Activated T-cell treated with anti-CD3 and anti-CD28 coated beads, Interleukin-2, amount 50 U/mL, for 24 hours (primary cell): ENCODE measurements at regions not wholly inside any gene's neighbourhood (a gene's known extent, or its start where the extent isn't known, plus 50 kb on each side); places are given as distances from the start of the nearest gene placed in this dataset.

ENCODE experiments used
- DNase-seq: peaks from one replicate; pipeline ENCODE4 v3.0.0-alpha.2; 2020
- H3K27ac Mint-ChIP-seq: 2 replicates; pipeline ENCODE4 v1.8.0; 2020; ENCODE audit warnings: mild to moderate bottlenecking, mixed read lengths
- H3K27me3 Mint-ChIP-seq: 2 replicates; pipeline ENCODE4 v1.8.0; 2020; ENCODE audit warnings: mixed read lengths
- H3K36me3 Mint-ChIP-seq: 2 replicates; pipeline ENCODE4 v1.8.0; 2020; ENCODE audit warnings: low read depth, mixed read lengths
- H3K4me1 Mint-ChIP-seq: 2 replicates; pipeline ENCODE4 v1.8.0; 2020; ENCODE audit warnings: low read depth, mixed read lengths
- H3K4me3 Mint-ChIP-seq: 2 replicates; pipeline ENCODE4 v1.8.0; 2020; ENCODE audit warnings: mild to moderate bottlenecking, moderate library complexity, mixed read lengths
- H3K9me3 Mint-ChIP-seq: 2 replicates; pipeline ENCODE4 v1.8.0; 2020; ENCODE audit warnings: mixed read lengths

DNA sequence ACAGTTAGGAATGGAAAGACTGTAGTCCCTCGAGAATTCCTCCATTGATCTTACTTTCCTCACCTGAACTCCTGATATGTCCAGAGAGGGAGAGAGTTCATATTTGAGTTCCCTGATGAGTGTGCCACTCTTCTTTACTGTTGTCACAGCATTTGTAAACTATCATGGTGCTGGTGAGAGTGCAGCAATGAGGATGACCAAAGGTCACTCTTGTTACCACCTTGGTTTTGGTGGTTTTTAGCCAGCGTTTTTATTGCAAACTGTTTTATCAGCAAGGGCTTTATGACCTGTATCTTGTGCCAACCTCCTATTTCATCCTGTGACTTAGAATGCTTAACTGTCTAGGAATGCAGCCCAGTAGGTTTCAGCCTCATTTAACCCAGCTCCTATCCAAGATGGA lies 1062.5 kb downstream of the BCL11A start:
- no peaks in the 10 kb centered on the region for H3K27me3 Mint-ChIP-seq
- H3K36me3 Mint-ChIP-seq: no peaks in the 10 kb centered on the region
- H3K4me1 Mint-ChIP-seq: no peaks in the 10 kb centered on the region
- no peak overlapping the region for H3K27ac Mint-ChIP-seq
- peaks cover 5% of the 10 kb centered on the region for H3K9me3 Mint-ChIP-seq
- H3K4me3 Mint-ChIP-seq: no peak overlapping the region
- DNase-seq: no peak

DNA sequence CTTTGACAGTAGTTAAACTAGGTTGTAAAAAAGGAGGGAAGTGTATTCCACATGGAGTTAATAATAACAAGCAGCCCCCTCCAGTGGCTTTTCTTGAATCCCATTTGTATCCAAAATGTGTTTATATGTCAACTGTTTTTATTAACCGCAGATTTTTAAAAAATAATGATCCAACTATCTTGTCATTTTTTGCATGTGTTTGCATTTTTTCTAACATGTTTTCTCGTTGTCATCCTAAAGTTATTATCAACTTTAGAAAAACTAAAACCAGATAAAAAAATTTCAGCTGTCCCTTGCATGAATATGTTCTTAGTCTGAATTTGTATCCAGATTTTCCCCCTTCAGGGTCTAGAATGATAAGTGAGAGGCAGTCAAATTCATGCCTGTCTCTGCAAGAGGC lies 1063.3 kb downstream of the BCL11A start:
- no peak for DNase-seq
- Mint-ChIP-seq H3K4me3 (no peak overlapping the region), H3K36me3 (no peaks in the 10 kb centered on the region), H3K4me1 (no peaks in the 10 kb centered on the region), H3K27ac (no peak overlapping the region), H3K27me3 (no peaks in the 10 kb centered on the region), H3K9me3 (no peaks in the 10 kb centered on the region)

DNA sequence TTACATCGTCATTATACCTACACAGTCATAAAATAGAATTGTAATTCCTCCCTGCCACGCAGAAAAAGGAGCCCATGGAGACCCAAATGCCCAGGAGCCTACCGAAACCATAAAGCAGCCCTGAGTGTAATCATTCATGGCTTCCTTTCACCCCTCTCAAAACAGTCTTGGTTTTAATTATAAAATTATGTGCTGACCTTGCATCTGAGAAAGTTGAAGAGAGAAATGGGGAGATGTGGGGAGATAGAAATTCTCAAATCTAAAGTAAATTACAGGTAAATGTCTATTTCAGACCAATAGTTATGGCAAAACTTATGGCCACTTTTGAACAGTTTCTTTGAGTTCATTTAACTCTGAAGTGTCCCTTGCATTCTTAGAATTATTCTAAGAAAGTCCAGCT lies 1068.8 kb downstream of the BCL11A start:
- Mint-ChIP-seq H3K4me3 (no peak overlapping the region), H3K27ac (no peak overlapping the region)
- no peak for DNase-seq

DNA sequence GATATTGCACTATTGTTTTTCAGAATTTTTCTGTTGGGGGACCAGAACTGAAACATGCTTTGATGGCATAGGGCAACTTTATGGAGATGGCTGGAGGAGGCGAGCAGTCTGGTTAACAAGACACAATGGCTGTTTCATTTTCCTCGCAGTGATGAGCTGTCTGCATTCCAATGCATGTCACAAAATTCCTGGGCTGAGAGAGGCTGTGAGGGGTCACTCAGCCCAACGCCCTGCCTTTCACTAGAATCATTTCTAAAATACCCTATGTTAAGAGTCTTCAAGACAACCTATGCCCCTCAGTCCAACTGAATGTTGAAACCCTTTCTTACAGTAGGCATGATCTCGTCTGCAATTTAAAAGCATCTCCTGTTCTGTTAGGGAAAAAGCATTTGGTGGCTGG lies 1090.0 kb downstream of the BCL11A start:
- Mint-ChIP-seq H3K36me3 (no peaks in the 10 kb centered on the region), H3K4me3 (no peak overlapping the region), H3K27ac (no peak overlapping the region), H3K4me1 (peaks cover 2% of the 10 kb centered on the region), H3K27me3 (no peaks in the 10 kb centered on the region), H3K9me3 (no peaks in the 10 kb centered on the region)
- DNase-seq: no peak

More for the DNA sequence above, 1068.8 kb downstream of the BCL11A start:
- H3K9me3 Mint-ChIP-seq: no peaks in the 10 kb centered on the region
- no peaks in the 10 kb centered on the region for H3K27me3 Mint-ChIP-seq
- no peaks in the 10 kb centered on the region for H3K36me3 Mint-ChIP-seq
- no peaks in the 10 kb centered on the region for H3K4me1 Mint-ChIP-seq

DNA sequence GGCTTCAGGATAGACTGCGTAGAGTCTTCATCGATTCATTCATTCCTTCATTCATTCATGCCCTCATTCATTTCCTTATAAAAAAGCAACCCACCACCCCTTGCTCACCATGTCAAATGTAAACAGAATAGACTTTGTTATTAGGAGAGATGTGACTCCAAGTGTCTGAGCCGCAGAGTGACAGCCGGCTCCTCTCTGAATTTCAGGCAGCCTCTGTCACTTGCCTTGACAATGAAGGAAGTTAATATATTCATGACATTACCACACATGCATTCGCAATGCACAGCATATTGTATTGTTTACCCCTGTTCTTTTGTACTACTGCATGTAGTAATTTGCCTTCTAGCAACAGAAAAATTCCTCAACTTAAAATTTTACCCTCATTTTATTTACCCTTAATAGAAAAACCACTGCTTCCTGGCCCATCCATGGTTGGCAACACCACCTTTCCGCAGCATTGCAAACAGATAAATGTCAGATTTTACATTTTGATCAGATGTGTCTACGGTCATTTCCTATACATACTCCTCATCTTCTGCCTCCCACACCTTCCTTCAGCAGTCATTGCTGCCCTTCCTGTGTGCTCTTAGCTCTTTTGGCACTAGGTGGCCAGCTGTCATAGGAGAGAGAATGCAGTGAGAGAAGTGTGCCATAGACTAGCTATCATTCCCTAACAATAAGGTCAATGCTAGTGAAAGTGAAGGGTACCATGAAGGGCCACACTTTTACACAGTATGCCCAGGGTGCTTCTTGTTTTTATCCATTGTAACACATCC lies 1090.8 kb downstream of the BCL11A start:
- H3K9me3 Mint-ChIP-seq: no peaks in the 10 kb centered on the region
- H3K4me3 Mint-ChIP-seq: no peak overlapping the region
- H3K27ac Mint-ChIP-seq: no peak overlapping the region
- H3K36me3 Mint-ChIP-seq: no peaks in the 10 kb centered on the region
- H3K4me1 Mint-ChIP-seq: peaks cover 2% of the 10 kb centered on the region
- no peaks in the 10 kb centered on the region for H3K27me3 Mint-ChIP-seq
- DNase-seq: no peak

DNA sequence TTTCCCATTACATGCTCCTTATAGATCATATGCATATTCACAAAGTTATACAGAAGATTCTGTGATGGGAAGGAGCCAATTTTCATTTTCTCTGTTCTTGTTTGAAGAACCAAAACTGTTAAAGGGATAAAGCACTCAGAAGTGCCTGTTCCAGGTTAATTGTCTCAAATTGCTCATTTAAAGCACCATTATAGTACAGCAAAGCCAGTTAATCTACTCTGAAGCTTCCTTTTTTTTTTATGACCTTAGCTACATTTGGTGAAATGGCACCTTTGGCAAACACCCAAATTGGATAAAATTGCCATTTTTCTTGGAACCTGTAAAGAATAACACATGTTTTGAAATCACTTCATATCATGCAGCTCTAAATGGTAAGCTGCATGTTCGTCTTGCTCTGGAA lies 1092.3 kb downstream of the BCL11A start:
- H3K4me1 Mint-ChIP-seq: peaks cover 2% of the 10 kb centered on the region
- H3K27ac Mint-ChIP-seq: no peak overlapping the region
- H3K4me3 Mint-ChIP-seq: no peak overlapping the region
- no peak for DNase-seq
- H3K36me3 Mint-ChIP-seq: no peaks in the 10 kb centered on the region
- H3K27me3 Mint-ChIP-seq: no peaks in the 10 kb centered on the region
- H3K9me3 Mint-ChIP-seq: no peaks in the 10 kb centered on the region

DNA sequence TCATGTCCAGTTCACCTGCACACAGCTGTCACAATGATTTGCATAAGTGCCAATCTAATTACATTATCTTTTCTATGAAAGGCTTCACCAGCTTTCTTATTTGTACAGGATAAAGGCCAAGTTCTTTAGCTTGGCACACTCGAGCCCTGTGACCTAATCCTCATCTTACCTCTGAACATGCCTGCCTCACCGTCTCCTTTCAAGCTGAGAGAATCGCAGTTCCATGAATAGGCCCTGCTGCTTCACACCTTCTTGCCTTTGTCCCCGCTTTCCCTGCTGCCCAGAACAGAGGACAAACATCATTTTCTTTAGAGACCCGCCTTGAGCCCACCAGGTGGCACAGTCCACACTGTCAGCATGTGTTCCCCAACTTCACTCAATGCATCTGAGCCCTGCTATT lies 1094.7 kb downstream of the BCL11A start:
- no peaks in the 10 kb centered on the region for H3K36me3 Mint-ChIP-seq
- H3K27me3 Mint-ChIP-seq: no peaks in the 10 kb centered on the region
- DNase-seq: no peak
- H3K27ac Mint-ChIP-seq: no peak overlapping the region
- no peak overlapping the region for H3K4me3 Mint-ChIP-seq
- H3K4me1 Mint-ChIP-seq: peaks cover 2% of the 10 kb centered on the region
- no peaks in the 10 kb centered on the region for H3K9me3 Mint-ChIP-seq

DNA sequence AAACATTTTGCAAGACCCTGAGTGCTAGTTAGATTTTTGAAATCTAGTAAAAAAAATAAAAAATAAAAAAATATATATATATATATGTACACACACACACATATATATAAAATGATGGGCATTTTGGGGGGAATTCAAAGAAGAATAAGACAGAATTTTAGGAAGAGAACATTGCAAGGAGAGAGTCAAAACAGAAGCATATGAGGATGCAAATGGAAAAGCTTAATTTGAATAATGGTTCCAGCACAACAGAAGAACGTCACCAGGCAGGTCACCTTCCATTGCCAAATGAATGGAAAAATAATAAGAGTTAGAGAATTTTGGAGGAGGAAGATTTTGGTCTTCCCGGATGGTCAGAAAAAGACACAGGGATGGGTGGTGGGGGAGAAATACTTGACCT lies 1097.2 kb downstream of the BCL11A start:
- H3K9me3 Mint-ChIP-seq: no peaks in the 10 kb centered on the region
- H3K27me3 Mint-ChIP-seq: no peaks in the 10 kb centered on the region
- DNase-seq: no peak
- H3K4me1 Mint-ChIP-seq: no peaks in the 10 kb centered on the region
- H3K27ac Mint-ChIP-seq: no peak overlapping the region
- H3K36me3 Mint-ChIP-seq: no peaks in the 10 kb centered on the region
- H3K4me3 Mint-ChIP-seq: no peak overlapping the region

DNA sequence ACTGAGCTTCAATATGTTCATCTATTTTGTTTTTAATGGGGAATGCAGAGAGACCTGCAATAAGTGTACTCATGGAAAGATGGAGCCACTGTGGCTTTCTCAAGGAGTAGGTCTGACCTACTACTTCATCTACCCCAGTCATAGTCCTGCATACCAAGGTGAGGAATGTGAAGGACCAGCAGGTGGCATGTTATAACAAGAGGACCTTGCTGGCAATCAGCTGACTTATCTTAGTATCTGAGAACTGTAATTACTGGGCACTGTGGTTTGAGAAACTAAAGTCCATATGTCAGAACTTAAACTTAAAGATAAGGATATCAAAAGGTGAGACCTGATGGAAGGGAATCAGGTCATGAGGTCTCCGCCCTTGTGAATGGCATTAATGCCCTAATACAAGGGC lies 1104.2 kb downstream of the BCL11A start:
- Mint-ChIP-seq H3K9me3 (no peaks in the 10 kb centered on the region), H3K27me3 (no peaks in the 10 kb centered on the region), H3K27ac (no peak overlapping the region), H3K4me3 (no peak overlapping the region), H3K36me3 (no peaks in the 10 kb centered on the region), H3K4me1 (no peaks in the 10 kb centered on the region)
- no peak for DNase-seq

DNA sequence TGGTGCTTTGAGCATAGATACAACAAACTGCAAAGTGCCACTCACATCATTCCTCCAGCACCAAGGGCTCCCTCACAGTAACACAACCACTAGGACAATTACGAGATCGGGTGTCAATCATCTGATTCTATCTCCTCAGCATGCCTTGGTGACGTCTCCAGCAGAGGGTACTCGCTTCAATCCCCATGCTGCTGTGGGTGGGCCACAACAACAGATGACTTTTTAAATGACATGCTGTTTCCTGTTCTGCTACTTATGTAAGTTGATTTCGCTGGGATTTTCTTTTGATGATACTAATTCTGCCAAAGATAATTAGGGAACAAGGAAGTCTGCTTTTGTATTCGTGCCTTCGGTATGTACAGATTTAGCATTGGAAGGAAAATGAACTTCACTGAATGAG lies 1113.0 kb downstream of the BCL11A start:
- no peaks in the 10 kb centered on the region for H3K27me3 Mint-ChIP-seq
- no peaks in the 10 kb centered on the region for H3K36me3 Mint-ChIP-seq

DNA sequence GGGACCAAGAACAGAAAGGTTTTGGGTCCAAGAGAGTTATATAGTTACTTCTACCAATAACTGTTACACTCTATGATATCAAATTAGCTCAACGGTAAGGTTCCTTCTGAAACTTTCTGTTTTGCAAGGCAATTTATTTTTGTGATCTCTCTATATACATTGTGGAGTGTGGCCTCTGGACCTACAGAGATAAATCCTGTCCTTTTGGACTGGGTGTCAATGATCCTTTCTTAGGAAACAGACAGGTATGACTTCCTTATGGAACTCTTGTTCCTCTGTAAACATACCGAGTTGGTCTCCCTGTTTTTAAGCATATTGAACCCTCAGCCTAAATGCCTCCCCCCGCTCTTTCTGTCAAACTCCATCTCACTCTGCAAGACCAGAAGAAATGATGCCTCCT lies 1117.8 kb downstream of the BCL11A start:
- Mint-ChIP-seq H3K36me3 (no peaks in the 10 kb centered on the region), H3K27me3 (no peaks in the 10 kb centered on the region), H3K4me3 (no peak overlapping the region), H3K4me1 (no peaks in the 10 kb centered on the region), H3K27ac (no peak overlapping the region), H3K9me3 (peaks cover 9% of the 10 kb centered on the region)
- no peak for DNase-seq

More for the DNA sequence above, 1113.0 kb downstream of the BCL11A start:
- no peak for DNase-seq
- H3K9me3 Mint-ChIP-seq: no peaks in the 10 kb centered on the region
- H3K4me3 Mint-ChIP-seq: no peak overlapping the region
- no peaks in the 10 kb centered on the region for H3K4me1 Mint-ChIP-seq
- no peak overlapping the region for H3K27ac Mint-ChIP-seq

DNA sequence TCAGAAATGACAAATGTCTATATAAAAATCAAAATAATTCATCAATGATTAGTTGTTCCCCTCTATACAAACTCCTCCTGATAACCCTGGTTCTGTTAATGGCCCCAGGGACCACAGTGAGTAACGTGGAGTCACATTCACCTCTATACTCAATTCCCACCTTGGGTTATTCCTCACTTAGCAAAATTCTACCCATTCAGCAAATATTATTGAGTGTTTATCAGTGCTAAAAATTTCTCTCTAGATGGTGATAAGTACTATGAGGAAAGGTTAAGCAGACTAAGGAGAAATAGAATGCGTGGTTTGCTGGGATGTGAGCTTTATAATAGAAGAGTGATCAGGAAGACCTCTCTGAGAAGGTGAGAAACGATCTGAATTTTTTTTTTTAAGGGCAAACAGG lies 1124.5 kb downstream of the BCL11A start:
- no peaks in the 10 kb centered on the region for H3K27me3 Mint-ChIP-seq
- no peak overlapping the region for H3K27ac Mint-ChIP-seq
- no peaks in the 10 kb centered on the region for H3K4me1 Mint-ChIP-seq
- H3K36me3 Mint-ChIP-seq: no peaks in the 10 kb centered on the region
- peaks cover 13% of the 10 kb centered on the region for H3K9me3 Mint-ChIP-seq
- no peak for DNase-seq
- H3K4me3 Mint-ChIP-seq: no peak overlapping the region

DNA sequence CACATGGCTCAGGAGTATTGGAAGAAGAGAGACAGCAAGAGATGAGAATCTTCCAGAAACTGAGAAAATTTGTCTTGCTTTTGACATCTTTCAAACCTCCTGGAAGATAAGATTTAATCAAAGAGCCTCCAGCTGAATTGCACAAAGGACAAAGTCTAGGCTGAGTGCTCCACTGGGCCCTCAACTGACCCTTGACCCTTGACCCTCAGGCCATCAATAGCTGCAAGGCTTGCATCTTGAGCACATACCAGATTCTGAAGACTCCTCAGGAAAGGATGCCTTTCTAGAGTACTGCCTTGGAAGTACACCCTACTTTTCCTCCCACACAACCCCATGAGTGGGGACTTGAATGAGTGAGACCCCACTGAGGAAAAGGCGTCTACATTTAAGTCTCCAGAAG lies 1125.5 kb downstream of the BCL11A start:
- no peaks in the 10 kb centered on the region for H3K27me3 Mint-ChIP-seq
- H3K4me3 Mint-ChIP-seq: no peak overlapping the region
- no peaks in the 10 kb centered on the region for H3K4me1 Mint-ChIP-seq
- no peak for DNase-seq
- H3K36me3 Mint-ChIP-seq: no peaks in the 10 kb centered on the region
- H3K27ac Mint-ChIP-seq: no peak overlapping the region
- peaks cover 4% of the 10 kb centered on the region for H3K9me3 Mint-ChIP-seq

DNA sequence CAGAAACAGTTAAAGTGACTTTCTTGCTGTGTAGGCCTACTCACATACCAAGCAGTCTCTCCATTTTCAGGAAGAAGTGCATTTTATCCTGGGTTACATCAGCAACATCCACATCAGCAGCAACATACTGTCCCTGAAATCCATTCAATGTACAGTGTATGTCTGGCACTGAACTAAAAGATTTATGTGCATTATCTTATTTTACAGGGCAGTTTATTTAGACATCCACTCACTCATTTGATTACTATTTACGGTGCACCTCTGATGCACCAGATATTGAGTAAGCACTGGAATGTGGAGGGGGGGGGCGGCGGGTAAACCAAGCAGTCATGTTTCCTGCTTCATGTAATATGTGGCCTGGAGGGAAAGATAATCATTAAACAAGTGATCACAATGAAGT lies 1128.2 kb downstream of the BCL11A start:
- no peaks in the 10 kb centered on the region for H3K4me1 Mint-ChIP-seq
- DNase-seq: no peak

DNA sequence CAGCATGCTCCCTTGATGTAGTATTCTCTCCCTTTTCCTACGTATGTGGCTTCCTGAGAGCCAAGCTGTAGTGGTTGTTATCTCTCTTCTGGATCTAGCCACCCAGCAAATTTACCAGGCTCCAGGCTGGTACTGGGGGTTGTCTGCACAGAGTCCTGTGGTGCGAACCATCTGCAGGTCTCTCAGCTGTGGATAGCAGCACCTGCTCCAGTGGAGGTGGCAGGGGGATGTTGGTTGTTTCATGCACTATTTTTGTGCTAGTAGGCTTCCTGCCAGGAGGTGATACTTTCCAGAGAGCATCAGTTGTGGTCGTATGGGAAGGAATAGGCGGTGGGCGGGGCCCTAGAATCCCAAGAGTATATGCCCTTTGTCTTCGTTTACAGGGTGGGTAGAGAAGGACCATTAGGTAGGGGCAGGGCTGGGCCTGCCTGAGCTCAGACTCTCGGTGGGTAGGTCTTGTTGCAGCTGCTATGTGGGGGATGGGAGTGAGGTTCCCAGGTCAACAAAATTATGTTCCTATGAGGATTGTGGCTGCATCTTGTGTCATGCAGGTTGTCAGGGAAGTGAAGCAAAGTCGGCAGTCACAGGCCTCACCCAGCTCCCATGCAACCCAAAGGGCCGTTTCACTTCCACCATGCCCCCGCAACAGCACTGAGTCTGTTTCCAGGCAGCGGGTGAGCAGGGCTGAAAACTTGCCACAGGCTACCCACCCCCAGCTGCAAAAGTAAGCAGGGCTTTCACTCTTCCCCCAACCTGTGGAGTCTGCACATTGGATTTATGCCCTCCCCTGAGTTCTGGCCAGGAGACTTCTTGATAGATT lies 1139.5 kb downstream of the BCL11A start:
- DNase-seq: no peak
- no peak overlapping the region for H3K27ac Mint-ChIP-seq
- H3K4me3 Mint-ChIP-seq: no peak overlapping the region
- no peaks in the 10 kb centered on the region for H3K27me3 Mint-ChIP-seq
- no peaks in the 10 kb centered on the region for H3K4me1 Mint-ChIP-seq
- no peaks in the 10 kb centered on the region for H3K36me3 Mint-ChIP-seq
- H3K9me3 Mint-ChIP-seq: peaks cover 21% of the 10 kb centered on the region

More for the DNA sequence above, 1128.2 kb downstream of the BCL11A start:
- Mint-ChIP-seq H3K9me3 (peaks cover 7% of the 10 kb centered on the region), H3K36me3 (no peaks in the 10 kb centered on the region), H3K27me3 (no peaks in the 10 kb centered on the region), H3K4me3 (no peak overlapping the region), H3K27ac (no peak overlapping the region)
